GM23338 (cell line): ENCODE measurements at regions not wholly inside any gene's neighbourhood (a gene's known extent, or its start where the extent isn't known, plus 50 kb on each side); places are given as distances from the start of the nearest gene placed in this dataset.

ENCODE experiments used
- ATAC-seq: fragments of 200-7000 bp; cut with Tn5 transposase; 3 replicates; pipeline ENCODE4 v1.9.1; 2020
- DNase-seq: peaks from one replicate; pipeline ENCODE4 v3.0.0-alpha.2; 2015; ENCODE audit warnings: low spot score
- H2AFZ ChIP-seq: fragments of 200-600 bp; sonication (generic); 2 replicates; pipeline ENCODE4 v1.8.0; 2016; ENCODE audit warnings: antibody characterized with exemption, mild to moderate bottlenecking, moderate library complexity
- H3F3A ChIP-seq: fragments of 200-600 bp; sonication (generic); replicated peaks from 2 replicates; pipeline ENCODE4 v1.8.0; 2017; ENCODE audit warnings: antibody characterized with exemption, mixed run types, low read depth
- H3K27ac ChIP-seq: fragments of 200-600 bp; sonication (generic); 2 replicates; pipeline ENCODE4 v1.6.1; 2016; ENCODE audit warnings: low read depth
- H3K27me3 ChIP-seq: fragments of 200-600 bp; sonication (generic); 2 replicates; pipeline ENCODE4 v1.8.0; 2016; ENCODE audit warnings: mild to moderate bottlenecking, mixed run types, moderate library complexity; ENCODE audit not compliant: insufficient read depth
- H3K36me3 ChIP-seq: fragments of 200-600 bp; sonication (generic); 2 replicates; pipeline ENCODE4 v1.8.0; 2016; ENCODE audit warnings: mild to moderate bottlenecking; ENCODE audit not compliant: insufficient read depth
- H3K4me1 ChIP-seq: fragments of 200-600 bp; sonication (generic); 2 replicates; pipeline ENCODE4 v1.8.0; 2016; ENCODE audit warnings: mild to moderate bottlenecking, moderate library complexity; ENCODE audit not compliant: insufficient read depth
- H3K4me2 ChIP-seq: fragments of 200-600 bp; sonication (generic); 2 replicates; pipeline ENCODE4 v1.7.1; 2017; ENCODE audit warnings: mixed run types
- H3K4me3 ChIP-seq: fragments of 200-600 bp; sonication (generic); 2 replicates; pipeline ENCODE4 v1.6.1; 2016; ENCODE audit warnings: mixed run types
- H3K79me2 ChIP-seq: fragments of 200-600 bp; sonication (generic); replicated peaks from 2 replicates; pipeline ENCODE4 v1.8.0; 2017; ENCODE audit warnings: mild to moderate bottlenecking; ENCODE audit not compliant: insufficient read depth
- H3K9me2 ChIP-seq: fragments of 200-600 bp; sonication (generic); 2 replicates; pipeline ENCODE4 v1.8.0; 2017; ENCODE audit not compliant: insufficient read depth
- H4K20me1 ChIP-seq: fragments of 200-600 bp; sonication (generic); replicated peaks from 2 replicates; pipeline ENCODE4 v1.8.0; 2017; ENCODE audit warnings: mild to moderate bottlenecking; ENCODE audit not compliant: insufficient read depth
- H3K27ac Mint-ChIP-seq: 2 replicates; pipeline ENCODE4 v1.8.0; 2020; ENCODE audit warnings: inconsistent platforms, mild to moderate bottlenecking, moderate library complexity, mixed read lengths
- H3K27me3 Mint-ChIP-seq: 3 replicates; pipeline ENCODE4 v1.8.0; 2022; ENCODE audit warnings: low read depth, mild to moderate bottlenecking, moderate library complexity, mixed read lengths, inconsistent platforms; ENCODE audit not compliant: insufficient read depth, poor library complexity
- H3K36me3 Mint-ChIP-seq: 3 replicates; pipeline ENCODE4 v1.8.0; 2021; ENCODE audit warnings: low read depth, mild to moderate bottlenecking, inconsistent platforms, moderate library complexity, mixed read lengths
- H3K4me1 Mint-ChIP-seq: 3 replicates; pipeline ENCODE4 v1.8.0; 2020; ENCODE audit warnings: mild to moderate bottlenecking, inconsistent platforms, mixed read lengths
- H3K4me3 Mint-ChIP-seq: 3 replicates; pipeline ENCODE4 v1.8.0; 2021; ENCODE audit warnings: moderate library complexity, mild to moderate bottlenecking, inconsistent platforms, mixed read lengths
- H3K9me3 Mint-ChIP-seq: 3 replicates; pipeline ENCODE4 v1.8.0; 2020; ENCODE audit warnings: moderate library complexity, mild to moderate bottlenecking, inconsistent platforms, mixed read lengths
- CREB1 ChIP-seq: fragments of 250-450 bp; sonication (Bioruptor Pico); IDR thresholded peaks from 2 replicates; pipeline ENCODE4 v1.5.0; 2020; ENCODE audit warnings: low read depth, mild to moderate bottlenecking, moderate library complexity
- CTCF ChIP-seq, 2 experiments: fragments of 200-600 bp in 1 of 2; sonication (generic) in 1 of 2; conservative IDR thresholded peaks; 2 replicates each; pipeline versions ENCODE4 v1.5.1 to v1.6.1; 2016 to 2017; ENCODE audit warnings: antibody characterized with exemption in 2 of 2, low read depth in 2 of 2, mild to moderate bottlenecking in 2 of 2, moderate library complexity in 1 of 2
- EZH2 ChIP-seq: fragments of 200-600 bp; sonication (generic); IDR thresholded peaks from one replicate; pipeline ENCODE4 v1.8.0; 2017; ENCODE audit warnings: antibody characterized with exemption, mild to moderate bottlenecking, low read depth; ENCODE audit not compliant: unreplicated experiment
- EZH2phosphoT487 ChIP-seq: fragments of 200-600 bp; sonication (generic); IDR thresholded peaks from one replicate; pipeline ENCODE4 v1.8.1; 2018; ENCODE audit warnings: antibody characterized with exemption; ENCODE audit not compliant: unreplicated experiment
- JUNB ChIP-seq: IDR thresholded peaks from one replicate; pipeline ENCODE4 v1.6.1; 2016; ENCODE audit warnings: antibody characterized with exemption; ENCODE audit not compliant: unreplicated experiment
- NANOG ChIP-seq: IDR thresholded peaks from 2 replicates; pipeline ENCODE4 v1.6.1; 2016; ENCODE audit warnings: antibody characterized with exemption, borderline replicate concordance
- POLR2AphosphoS5 ChIP-seq: IDR thresholded peaks from 2 replicates; pipeline ENCODE4 v1.6.1; 2016; ENCODE audit warnings: antibody characterized with exemption, low read depth
- STAT1 ChIP-seq: IDR thresholded peaks from one replicate; pipeline ENCODE4 v1.6.1; 2016; ENCODE audit warnings: antibody characterized with exemption; ENCODE audit not compliant: unreplicated experiment
- ZNF114 ChIP-seq: fragments of 250-450 bp; sonication (Bioruptor Pico); IDR thresholded peaks from 2 replicates; pipeline ENCODE4 v1.5.0; 2020; ENCODE audit warnings: mild to moderate bottlenecking, moderate library complexity
- ZNF331 ChIP-seq: fragments of 250-450 bp; sonication (Bioruptor Pico); IDR thresholded peaks from 2 replicates; pipeline ENCODE4 v1.5.0; 2020; ENCODE audit warnings: low read depth, mild to moderate bottlenecking, moderate library complexity
- TF ChIP-seq, protein P1 (sequence below): IDR thresholded peaks from 2 replicates; pipeline ENCODE4 v1.6.1; 2016; ENCODE audit warnings: antibody characterized with exemption
- TF ChIP-seq, protein P2 (sequence below): fragments of 250-450 bp; sonication (Bioruptor Pico); IDR thresholded peaks from 2 replicates; pipeline ENCODE4 v1.5.0; 2020; ENCODE audit warnings: mild to moderate bottlenecking, moderate library complexity
- TF ChIP-seq, protein P3 (sequence below): IDR thresholded peaks from one replicate; pipeline ENCODE4 v1.6.1; 2018; ENCODE audit warnings: antibody characterized with exemption; ENCODE audit not compliant: unreplicated experiment

GRCh38 chr5:180428598-180428997, 65.6 kb upstream of the CNOT6 start:
- Mint-ChIP-seq H3K9me3 (peaks cover 27% of the 10 kb centered on the region), H3K27ac (no peak overlapping the region), H3K36me3 (peaks cover 12% of the 10 kb centered on the region), H3K4me3 (no peak overlapping the region), H3K27me3 (peaks cover 2% of the 10 kb centered on the region), H3K4me1 (peaks cover 3% of the 10 kb centered on the region; the same call in 2 of the 3 replicates)
- no peak for ATAC-seq
- Histone ChIP-seq H3K27ac (no peak overlapping the region), H3K36me3 (no peaks in the 10 kb centered on the region), H3K4me1 (no peaks in the 10 kb centered on the region), H3K4me3 (no peak overlapping the region), H4K20me1 (no peaks in the 10 kb centered on the region), H3K79me2 (no peaks in the 10 kb centered on the region), H3F3A (no peaks in the 10 kb centered on the region), H2AFZ (no peak overlapping the region), H3K4me2 (no peak overlapping the region), H3K27me3 (no peaks in the 10 kb centered on the region), H3K9me2 (no peaks in the 10 kb centered on the region)
- TF ChIP-seq CREB1 (CRISPR knock-in tag), result no peak
- no peak for TF ChIP-seq STAT1
- no peak for TF ChIP-seq ZNF114 (CRISPR knock-in tag)
- TF ChIP-seq JUNB, result no peak
- TF ChIP-seq NANOG, result no peak
- no peak for TF ChIP-seq POLR2AphosphoS5
- no peak for TF ChIP-seq ZNF331 (CRISPR knock-in tag)
- TF ChIP-seq, protein P1, sequence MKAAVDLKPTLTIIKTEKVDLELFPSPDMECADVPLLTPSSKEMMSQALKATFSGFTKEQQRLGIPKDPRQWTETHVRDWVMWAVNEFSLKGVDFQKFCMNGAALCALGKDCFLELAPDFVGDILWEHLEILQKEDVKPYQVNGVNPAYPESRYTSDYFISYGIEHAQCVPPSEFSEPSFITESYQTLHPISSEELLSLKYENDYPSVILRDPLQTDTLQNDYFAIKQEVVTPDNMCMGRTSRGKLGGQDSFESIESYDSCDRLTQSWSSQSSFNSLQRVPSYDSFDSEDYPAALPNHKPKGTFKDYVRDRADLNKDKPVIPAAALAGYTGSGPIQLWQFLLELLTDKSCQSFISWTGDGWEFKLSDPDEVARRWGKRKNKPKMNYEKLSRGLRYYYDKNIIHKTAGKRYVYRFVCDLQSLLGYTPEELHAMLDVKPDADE, result no peak
- no peak for TF ChIP-seq EZH2phosphoT487
- TF ChIP-seq, protein P2, sequence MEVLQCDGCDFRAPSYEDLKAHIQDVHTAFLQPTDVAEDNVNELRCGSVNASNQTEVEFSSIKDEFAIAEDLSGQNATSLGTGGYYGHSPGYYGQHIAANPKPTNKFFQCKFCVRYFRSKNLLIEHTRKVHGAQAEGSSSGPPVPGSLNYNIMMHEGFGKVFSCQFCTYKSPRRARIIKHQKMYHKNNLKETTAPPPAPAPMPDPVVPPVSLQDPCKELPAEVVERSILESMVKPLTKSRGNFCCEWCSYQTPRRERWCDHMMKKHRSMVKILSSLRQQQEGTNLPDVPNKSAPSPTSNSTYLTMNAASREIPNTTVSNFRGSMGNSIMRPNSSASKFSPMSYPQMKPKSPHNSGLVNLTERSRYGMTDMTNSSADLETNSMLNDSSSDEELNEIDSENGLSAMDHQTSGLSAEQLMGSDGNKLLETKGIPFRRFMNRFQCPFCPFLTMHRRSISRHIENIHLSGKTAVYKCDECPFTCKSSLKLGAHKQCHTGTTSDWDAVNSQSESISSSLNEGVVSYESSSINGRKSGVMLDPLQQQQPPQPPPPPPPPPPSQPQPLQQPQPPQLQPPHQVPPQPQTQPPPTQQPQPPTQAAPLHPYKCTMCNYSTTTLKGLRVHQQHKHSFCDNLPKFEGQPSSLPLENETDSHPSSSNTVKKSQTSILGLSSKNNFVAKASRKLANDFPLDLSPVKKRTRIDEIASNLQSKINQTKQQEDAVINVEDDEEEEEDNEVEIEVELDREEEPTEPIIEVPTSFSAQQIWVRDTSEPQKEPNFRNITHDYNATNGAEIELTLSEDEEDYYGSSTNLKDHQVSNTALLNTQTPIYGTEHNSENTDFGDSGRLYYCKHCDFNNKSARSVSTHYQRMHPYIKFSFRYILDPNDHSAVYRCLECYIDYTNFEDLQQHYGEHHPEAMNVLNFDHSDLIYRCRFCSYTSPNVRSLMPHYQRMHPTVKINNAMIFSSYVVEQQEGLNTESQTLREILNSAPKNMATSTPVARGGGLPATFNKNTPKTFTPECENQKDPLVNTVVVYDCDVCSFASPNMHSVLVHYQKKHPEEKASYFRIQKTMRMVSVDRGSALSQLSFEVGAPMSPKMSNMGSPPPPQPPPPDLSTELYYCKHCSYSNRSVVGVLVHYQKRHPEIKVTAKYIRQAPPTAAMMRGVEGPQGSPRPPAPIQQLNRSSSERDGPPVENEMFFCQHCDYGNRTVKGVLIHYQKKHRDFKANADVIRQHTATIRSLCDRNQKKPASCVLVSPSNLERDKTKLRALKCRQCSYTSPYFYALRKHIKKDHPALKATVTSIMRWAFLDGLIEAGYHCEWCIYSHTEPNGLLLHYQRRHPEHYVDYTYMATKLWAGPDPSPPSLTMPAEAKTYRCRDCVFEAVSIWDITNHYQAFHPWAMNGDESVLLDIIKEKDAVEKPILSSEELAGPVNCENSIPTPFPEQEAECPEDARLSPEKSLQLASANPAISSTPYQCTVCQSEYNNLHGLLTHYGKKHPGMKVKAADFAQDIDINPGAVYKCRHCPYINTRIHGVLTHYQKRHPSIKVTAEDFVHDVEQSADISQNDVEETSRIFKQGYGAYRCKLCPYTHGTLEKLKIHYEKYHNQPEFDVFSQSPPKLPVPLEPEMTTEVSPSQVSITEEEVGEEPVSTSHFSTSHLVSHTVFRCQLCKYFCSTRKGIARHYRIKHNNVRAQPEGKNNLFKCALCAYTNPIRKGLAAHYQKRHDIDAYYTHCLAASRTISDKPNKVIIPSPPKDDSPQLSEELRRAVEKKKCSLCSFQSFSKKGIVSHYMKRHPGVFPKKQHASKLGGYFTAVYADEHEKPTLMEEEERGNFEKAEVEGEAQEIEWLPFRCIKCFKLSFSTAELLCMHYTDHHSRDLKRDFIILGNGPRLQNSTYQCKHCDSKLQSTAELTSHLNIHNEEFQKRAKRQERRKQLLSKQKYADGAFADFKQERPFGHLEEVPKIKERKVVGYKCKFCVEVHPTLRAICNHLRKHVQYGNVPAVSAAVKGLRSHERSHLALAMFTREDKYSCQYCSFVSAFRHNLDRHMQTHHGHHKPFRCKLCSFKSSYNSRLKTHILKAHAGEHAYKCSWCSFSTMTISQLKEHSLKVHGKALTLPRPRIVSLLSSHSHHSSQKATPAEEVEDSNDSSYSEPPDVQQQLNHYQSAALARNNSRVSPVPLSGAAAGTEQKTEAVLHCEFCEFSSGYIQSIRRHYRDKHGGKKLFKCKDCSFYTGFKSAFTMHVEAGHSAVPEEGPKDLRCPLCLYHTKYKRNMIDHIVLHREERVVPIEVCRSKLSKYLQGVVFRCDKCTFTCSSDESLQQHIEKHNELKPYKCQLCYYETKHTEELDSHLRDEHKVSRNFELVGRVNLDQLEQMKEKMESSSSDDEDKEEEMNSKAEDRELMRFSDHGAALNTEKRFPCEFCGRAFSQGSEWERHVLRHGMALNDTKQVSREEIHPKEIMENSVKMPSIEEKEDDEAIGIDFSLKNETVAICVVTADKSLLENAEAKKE (CRISPR knock-in tag), result no peak
- TF ChIP-seq, protein P3, sequence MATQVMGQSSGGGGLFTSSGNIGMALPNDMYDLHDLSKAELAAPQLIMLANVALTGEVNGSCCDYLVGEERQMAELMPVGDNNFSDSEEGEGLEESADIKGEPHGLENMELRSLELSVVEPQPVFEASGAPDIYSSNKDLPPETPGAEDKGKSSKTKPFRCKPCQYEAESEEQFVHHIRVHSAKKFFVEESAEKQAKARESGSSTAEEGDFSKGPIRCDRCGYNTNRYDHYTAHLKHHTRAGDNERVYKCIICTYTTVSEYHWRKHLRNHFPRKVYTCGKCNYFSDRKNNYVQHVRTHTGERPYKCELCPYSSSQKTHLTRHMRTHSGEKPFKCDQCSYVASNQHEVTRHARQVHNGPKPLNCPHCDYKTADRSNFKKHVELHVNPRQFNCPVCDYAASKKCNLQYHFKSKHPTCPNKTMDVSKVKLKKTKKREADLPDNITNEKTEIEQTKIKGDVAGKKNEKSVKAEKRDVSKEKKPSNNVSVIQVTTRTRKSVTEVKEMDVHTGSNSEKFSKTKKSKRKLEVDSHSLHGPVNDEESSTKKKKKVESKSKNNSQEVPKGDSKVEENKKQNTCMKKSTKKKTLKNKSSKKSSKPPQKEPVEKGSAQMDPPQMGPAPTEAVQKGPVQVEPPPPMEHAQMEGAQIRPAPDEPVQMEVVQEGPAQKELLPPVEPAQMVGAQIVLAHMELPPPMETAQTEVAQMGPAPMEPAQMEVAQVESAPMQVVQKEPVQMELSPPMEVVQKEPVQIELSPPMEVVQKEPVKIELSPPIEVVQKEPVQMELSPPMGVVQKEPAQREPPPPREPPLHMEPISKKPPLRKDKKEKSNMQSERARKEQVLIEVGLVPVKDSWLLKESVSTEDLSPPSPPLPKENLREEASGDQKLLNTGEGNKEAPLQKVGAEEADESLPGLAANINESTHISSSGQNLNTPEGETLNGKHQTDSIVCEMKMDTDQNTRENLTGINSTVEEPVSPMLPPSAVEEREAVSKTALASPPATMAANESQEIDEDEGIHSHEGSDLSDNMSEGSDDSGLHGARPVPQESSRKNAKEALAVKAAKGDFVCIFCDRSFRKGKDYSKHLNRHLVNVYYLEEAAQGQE, result no peak
- no peak for TF ChIP-seq EZH2
- TF ChIP-seq CTCF (conservative IDR thresholded peaks at IDR 0.05; ENCODE audit: low read depth in 2 of 2), result no peak
- no peak for DNase-seq
